Activated CD4-positive, alpha-beta T cell treated with anti-CD3 and anti-CD28 coated beads, Interleukin-2, amount 50 U/mL, for 1 hour (primary cell): ENCODE measurements at regions not wholly inside any gene's neighbourhood (a gene's known extent, or its start where the extent isn't known, plus 50 kb on each side); places are given as distances from the start of the nearest gene placed in this dataset.
"Not testable (repeated sequence)": the region's sequence is repeated elsewhere in the genome, so short reads cannot be mapped to it uniquely, and the experiment has no call there.

Experiments used
- DNase-seq: peaks from one replicate; pipeline ENCODE4 v3.0.0-alpha.2; 2020

DNA sequence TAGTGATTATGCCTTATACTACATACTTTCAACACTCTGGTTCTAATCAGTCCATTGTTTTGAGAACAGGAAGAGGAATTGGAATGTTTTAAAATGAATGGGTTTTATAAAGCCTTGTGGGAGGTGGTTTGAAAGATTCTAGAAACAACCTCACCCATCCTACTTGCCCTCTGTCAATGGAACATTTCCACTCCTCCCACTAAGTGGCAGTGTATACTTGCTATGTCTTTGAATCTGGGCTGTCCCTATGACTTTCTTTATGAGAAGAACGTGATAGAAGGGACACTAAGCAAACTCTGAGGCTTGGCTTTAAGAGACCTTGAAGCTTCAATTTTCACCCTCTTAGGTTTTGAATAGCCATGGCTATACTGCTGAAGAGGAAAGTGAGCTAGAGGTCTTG, 611.2 kb downstream of the PPP4R3C start:
- no peak for DNase-seq

- DNase-seq, result no peak
Observed at GRCh38 chrX:26848511-26848910, 614.6 kb downstream of the PPP4R3C start.

DNA sequence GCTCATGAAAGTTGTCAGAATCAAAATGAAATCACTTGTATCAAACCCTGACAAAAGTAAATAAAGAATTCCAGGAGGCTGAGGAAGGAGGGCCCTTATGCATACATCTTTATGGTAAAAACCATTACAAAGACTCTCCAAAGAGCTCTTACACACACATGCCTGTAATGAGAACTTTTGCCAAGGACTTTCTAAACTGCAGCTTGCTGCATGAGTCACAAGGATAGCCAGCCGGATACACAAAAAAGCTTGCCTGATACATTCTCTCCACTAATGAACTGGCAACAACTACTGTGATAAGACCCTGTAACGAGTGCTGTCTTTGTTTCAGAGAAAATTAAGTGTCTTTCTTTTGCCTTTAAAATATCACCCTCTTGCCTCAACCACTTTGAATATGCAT, 618.1 kb downstream of the PPP4R3C start:
- no peak for DNase-seq

- DNase-seq, result no peak
Observed at GRCh38 chrX:26822448-26822847, 606.5 kb downstream of the MAGEB5 start.

- no peak for DNase-seq
Observed at GRCh38 chrX:26789751-26790150, 573.8 kb downstream of the MAGEB5 start.

DNA sequence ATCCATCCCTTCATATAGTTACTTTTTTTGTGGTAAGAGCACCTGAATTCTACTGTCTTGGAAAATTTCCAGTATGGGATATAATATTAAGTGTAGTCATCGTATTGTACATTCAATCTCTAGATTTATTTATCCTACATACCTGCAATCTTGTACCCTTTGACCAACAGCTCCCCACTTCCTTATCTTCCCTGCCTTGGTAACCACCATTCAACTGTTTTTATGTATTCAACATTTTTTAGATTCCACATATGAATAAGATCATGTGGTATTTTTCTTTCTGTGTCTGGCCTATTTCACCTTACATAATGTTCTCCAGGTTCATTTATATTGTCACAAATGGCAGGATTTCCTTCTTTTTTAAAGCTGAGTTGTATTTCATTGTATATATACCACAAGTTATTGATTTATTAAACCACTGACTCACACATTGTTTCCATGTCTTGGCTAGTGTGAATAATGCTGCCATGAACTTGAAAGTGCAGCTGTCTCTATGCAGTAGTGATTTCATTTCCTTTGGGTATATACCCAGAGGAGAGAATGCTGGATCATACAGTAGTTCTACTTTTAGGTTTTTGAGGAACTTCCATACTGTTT, 572.5 kb downstream of the MAGEB5 start:
- DNase-seq, result no peak

GRCh38 chrX:26783512-26784225, 567.7 kb downstream of the MAGEB5 start:
- no peak for DNase-seq

- no peak for DNase-seq
Observed at GRCh38 chrX:26778320-26778888, 562.4 kb downstream of the MAGEB5 start.

DNA sequence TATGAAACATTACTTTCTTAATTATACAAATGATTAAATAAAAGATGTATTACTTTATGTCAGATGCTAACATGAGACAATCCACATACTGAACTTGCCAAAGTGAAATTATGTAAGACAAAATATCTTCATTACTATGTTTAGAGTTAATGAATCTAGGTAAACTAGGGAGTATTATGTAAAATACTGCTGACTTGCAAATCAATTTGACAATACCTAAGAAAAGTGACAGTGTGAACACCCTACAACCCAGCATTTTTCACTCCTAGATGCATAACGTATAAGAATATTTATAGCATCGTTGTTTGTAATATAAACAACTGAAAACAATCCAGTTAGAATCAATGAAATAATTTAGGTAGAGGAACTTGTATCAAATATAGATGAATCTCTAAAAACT, 546.3 kb downstream of the MAGEB5 start:
- no peak for DNase-seq

GRCh38 chrX:26755760-26756159, 539.8 kb downstream of the MAGEB5 start:
- DNase-seq, result not testable (repeated sequence)

DNA sequence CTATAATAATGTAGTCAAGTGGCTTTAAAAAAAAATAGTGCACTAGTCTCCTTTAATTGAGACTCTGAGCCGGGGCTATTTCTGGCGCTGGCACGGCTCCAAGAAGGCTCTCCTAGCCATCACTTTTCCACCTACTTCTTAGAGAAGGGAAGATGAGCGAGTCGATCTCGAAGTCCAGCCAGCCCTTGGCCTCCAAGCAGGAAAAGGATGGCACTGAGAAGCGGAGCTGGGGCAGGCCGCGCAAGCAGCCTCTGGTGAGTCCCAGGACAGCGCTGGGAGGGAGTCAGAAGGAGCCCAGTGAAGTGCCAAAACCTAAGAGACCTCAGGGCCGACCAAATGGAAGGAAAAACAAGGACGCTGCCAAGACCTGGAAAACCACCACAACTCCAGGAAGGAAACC, 531.9 kb downstream of the MAGEB5 start:
- no peak for DNase-seq

DNA sequence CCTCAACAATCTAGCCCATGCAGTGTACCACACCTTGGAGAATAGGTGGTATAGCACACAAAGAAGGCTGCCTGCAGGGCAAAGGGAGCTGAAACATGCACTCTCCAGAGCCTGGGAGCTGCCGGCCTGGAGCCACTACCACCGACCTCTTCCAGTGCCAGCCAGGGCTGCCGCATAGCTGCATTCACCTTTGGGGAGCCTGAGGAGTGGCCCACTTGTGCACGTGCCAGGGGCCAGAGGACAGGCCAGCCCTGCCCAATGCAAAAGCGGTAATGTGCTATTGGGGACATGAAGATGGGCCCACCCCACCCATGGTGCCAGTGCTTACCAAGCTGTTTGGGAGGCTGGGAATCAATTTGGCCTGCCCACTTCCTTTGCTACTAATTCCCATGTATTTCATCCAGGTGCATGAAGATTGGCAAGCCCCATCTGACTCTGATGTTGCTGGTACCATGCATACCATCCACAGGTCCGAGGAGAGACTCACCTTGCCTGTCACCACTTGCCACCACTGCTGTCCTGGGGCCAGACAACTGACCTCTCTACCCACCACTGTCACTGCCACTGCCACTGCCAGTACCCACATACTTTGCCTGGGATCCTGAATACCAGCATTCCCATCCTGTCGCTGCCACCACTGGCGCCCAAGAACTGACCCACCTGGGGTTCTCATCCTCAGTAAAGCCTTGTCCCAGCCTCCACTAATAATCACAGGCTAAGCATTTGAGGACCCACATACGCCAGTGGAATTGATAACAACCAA, 506.9 kb downstream of the MAGEB5 start:
- DNase-seq, result no peak

- no peak for DNase-seq
Observed at GRCh38 chrX:26672571-26672970, 456.6 kb downstream of the MAGEB5 start.

DNA sequence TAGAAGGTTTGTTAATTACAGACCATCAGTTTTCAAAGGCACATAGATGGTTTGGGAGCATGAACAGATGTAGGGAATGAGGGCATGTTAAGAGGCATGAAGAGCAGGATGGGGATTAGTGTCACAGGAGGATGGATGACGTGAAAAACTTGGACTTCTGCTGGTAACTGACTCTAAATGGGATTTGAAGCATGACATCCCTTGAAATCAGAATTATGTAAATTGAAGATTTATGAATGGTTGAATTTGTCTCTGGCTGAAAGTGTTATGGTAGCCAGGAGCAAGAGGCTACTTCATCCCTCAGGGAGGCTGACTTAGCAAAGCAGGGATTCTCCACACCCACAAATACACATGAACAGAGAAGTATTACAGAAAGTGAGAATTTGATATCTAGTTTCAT, 454.6 kb downstream of the MAGEB5 start:
- no peak for DNase-seq

GRCh38 chrX:26664919-26665318, 448.9 kb downstream of the MAGEB5 start:
- no peak for DNase-seq

- no peak for DNase-seq
Observed at GRCh38 chrX:26653050-26653449, 437.1 kb downstream of the MAGEB5 start.

GRCh38 chrX:26651755-26652154, 435.8 kb downstream of the MAGEB5 start:
- no peak for DNase-seq

DNA sequence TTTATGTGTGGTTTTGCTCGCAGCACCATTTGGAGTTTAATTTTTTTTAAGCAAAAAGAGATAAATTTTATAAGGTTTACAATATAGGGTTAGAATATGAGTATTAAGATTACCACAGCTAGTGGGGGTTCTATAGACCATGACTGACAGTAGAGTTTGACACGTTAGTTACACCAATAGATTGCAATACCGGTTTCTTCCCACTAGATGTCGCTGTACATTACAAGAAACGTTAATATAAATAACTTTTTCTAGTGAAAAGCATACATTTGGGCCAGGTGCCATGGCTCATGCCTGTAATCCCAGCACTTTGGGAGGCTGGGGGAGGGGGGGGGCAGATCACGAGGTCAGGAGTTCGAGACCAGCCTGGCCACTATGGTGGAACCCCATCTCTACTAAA, 433.6 kb downstream of the MAGEB5 start:
- no peak for DNase-seq

DNA sequence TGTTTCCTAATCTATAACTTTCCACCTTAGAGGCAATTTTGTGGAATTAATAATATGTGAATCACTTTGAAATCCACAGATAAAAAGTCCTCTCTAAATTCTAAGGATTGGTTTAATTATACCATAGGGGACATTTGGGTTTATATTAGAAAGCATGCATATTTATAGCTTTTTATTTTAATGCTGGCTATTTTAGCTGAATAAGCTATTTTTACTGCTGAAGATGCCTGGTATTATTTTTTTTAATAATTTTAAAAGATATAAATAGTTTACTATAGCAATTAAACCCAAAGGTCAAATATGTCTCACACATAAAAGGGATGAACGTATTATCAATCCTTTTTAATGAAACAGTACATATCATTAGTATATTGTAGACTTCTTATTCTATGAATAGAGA, 415.4 kb downstream of the MAGEB5 start:
- no peak for DNase-seq

DNA sequence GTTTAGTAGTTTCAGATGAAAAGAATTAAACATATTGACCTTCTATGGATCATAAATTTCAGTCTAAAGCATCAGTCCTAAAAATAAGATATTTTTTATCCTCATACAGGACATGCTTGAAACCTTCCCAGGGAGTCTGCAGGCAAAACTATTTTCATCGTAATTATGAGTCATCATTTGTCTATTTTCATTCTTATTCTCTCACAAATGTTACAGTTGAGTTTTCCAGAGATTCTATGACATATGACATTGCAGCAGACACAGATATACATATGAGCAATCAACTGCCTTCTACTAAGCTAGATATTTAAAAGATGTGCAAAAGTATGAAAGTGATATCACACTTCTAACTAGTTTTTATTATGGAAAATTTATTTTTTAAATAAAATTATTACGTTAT, 398.0 kb downstream of the MAGEB5 start:
- DNase-seq, result no peak

DNA sequence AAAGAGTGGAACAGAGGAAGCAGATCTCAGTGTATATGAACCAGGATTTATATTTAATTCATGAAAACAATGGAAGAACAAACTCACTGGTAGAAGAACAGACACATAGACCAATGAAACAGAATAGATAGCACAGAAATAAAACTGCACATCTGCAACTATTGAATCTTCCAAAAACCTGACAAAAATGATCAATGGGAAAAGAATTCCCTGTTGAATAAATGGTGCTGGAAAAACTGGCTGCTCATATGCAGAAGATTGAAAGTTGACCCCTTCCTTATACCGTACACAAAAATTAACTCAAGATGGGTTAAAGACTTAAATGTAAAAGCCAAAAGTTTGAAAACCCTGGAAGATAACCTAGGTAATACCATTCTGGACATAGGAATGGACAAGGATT, 391.0 kb downstream of the MAGEB5 start:
- DNase-seq, result no peak

- no peak for DNase-seq
Observed at GRCh38 chrX:26597981-26598380, 382.0 kb downstream of the MAGEB5 start.

DNA sequence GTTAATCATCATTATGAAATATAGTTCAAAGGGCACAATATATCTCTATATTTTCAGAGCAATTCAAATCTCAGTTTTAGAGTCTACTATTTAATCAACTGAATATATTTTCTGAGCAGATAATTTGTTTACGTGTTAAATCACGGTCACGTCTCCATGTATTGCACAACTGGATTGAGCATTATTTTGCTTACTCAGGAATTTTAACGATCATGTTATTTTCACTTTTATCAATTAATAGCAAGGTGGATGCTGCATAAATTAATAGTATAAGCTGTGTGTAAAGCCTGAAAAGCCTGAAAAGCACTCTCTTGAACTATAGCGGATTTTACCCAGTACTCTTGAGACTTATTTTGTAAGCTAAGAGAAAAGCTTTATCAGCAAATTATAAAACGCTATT, 374.9 kb downstream of the MAGEB5 start:
- DNase-seq, result no peak

- no peak for DNase-seq
Observed at GRCh38 chrX:26586570-26586969, 370.6 kb downstream of the MAGEB5 start.
